ENCODE measurements at regions not wholly inside any gene's neighbourhood (a gene's known extent, or its start where the extent isn't known, plus 50 kb on each side); places are given as distances from the start of the nearest gene placed in this dataset.

- CTCF ChIA-PET = interaction anchor here (0.9 kb wide), 1 partner anchor 15 kb away, joined by 3 read pairs; no protein-coding TSS in a partner anchor
- Mint-ChIP-seq H3K9me3 (ENCODE audit: insufficient read depth) (peaks cover 3% of the 10 kb centered on the region), H3K4me1 (ENCODE audit: low read depth) (no peaks in the 10 kb centered on the region), H3K36me3 (ENCODE audit: low read depth) (no peaks in the 10 kb centered on the region), H3K4me3 (no peak overlapping the region), H3K27ac (no peak overlapping the region), H3K27me3 (ENCODE audit: low read depth) (no peaks in the 10 kb centered on the region)
- DNase-seq (no peak), ATAC-seq (no peak)
- POLR2A ChIA-PET = no interaction called here
Measured at GRCh38 chr10:129310881-129311280, 156.2 kb upstream of the MGMT start.

DNA sequence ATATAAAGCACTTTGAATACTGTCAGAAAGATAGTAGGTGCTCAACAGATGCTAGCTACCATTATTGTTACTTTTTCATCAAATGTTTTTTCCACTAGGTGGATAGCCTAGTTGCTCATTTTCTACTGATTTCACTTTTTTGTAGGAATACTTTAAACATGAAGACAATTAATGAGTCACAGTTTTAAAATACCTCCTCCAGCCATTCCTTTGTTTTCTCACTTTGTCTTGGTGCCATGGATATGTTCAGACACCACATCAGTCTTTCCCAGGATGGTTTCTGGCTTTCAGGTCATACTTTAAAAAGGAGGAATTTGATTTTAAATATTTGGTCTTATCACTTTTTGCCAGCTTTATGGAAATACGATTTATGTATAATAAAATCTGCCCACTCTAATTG, 147.1 kb upstream of the MGMT start:
- CTCF ChIA-PET = no interaction called here
- Mint-ChIP-seq H3K36me3 (ENCODE audit: low read depth) (no peaks in the 10 kb centered on the region), H3K27ac (no peak overlapping the region), H3K4me3 (no peak overlapping the region), H3K4me1 (ENCODE audit: low read depth) (no peaks in the 10 kb centered on the region), H3K9me3 (ENCODE audit: insufficient read depth) (peaks cover 6% of the 10 kb centered on the region), H3K27me3 (ENCODE audit: low read depth) (no peaks in the 10 kb centered on the region)
- POLR2A ChIA-PET = interaction anchor here (0.6 kb wide), 1 partner anchor 388 kb away, joined by 3 read pairs; no protein-coding TSS in a partner anchor
- ATAC-seq = no peak
- no peak for DNase-seq

DNA sequence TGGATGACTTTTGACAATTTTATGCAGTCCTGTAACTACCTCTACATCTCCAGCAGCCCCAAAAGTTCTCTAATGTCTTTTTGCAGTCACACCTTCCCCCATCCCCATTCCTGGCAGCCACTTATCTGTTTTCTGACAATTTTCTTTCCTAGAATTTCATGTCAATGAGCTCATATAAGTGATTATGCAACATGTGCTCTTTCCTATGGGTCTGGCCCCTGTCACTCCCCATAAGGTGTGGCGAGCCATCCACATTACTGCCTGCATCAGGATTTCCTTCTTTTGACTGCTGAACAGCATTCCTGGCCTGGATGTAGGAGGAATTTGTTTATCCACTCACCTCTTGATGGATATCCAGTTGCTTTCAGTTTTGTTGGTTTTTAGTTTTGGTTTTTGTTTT, 146.7 kb upstream of the MGMT start:
- ChIA-PET POLR2A (interaction anchor here (0.6 kb wide), 1 partner anchor 388 kb away, joined by 3 read pairs; no protein-coding TSS in a partner anchor), CTCF (no interaction called here)
- DNase-seq = no peak
- H3K4me3 Mint-ChIP-seq = no peak overlapping the region
- H3K36me3 Mint-ChIP-seq (ENCODE audit: low read depth) = no peaks in the 10 kb centered on the region
- H3K27me3 Mint-ChIP-seq (ENCODE audit: low read depth) = no peaks in the 10 kb centered on the region
- H3K4me1 Mint-ChIP-seq (ENCODE audit: low read depth) = no peaks in the 10 kb centered on the region
- no peak for ATAC-seq
- peaks cover 6% of the 10 kb centered on the region for H3K9me3 Mint-ChIP-seq (ENCODE audit: insufficient read depth)
- H3K27ac Mint-ChIP-seq = no peak overlapping the region

DNA sequence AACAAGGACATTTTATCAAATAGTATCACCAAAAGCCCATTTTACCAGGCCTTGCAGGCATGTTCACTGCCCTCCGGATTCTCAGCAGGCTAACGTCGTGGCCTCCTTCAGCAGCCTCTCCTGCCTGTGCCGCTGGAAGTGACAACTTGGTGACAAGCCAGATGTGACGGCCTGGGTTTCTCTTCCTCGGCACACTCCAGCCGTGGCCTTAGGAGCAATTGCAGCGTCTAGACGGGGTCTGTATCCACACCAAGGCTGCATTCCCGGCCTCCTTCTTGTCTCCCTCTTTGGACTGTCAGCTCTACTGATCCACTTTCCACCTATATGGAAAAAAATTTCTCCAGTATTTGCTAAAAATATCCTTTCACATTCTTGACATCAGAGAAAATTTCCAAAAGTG, 145.3 kb upstream of the MGMT start:
- Mint-ChIP-seq H3K36me3 (ENCODE audit: low read depth) (no peaks in the 10 kb centered on the region), H3K9me3 (ENCODE audit: insufficient read depth) (no peaks in the 10 kb centered on the region), H3K27me3 (ENCODE audit: low read depth) (no peaks in the 10 kb centered on the region), H3K4me3 (no peak overlapping the region), H3K27ac (no peak overlapping the region), H3K4me1 (ENCODE audit: low read depth) (no peaks in the 10 kb centered on the region)
- CTCF ChIA-PET = no interaction called here
- ATAC-seq (no peak), DNase-seq (no peak)
- POLR2A ChIA-PET = no interaction called here

GRCh38 chr10:129322933-129323820, 143.9 kb upstream of the MGMT start:
- CTCF ChIA-PET = no interaction called here
- no peaks in the 10 kb centered on the region for H3K9me3 Mint-ChIP-seq (ENCODE audit: insufficient read depth)
- no peaks in the 10 kb centered on the region for H3K4me1 Mint-ChIP-seq (ENCODE audit: low read depth)
- no peak overlapping the region for H3K4me3 Mint-ChIP-seq
- H3K27ac Mint-ChIP-seq = no peak overlapping the region
- DNase-seq (no peak), ATAC-seq (no peak)
- H3K27me3 Mint-ChIP-seq (ENCODE audit: low read depth) = no peaks in the 10 kb centered on the region
- H3K36me3 Mint-ChIP-seq (ENCODE audit: low read depth) = no peaks in the 10 kb centered on the region
- POLR2A ChIA-PET = no interaction called here

DNA sequence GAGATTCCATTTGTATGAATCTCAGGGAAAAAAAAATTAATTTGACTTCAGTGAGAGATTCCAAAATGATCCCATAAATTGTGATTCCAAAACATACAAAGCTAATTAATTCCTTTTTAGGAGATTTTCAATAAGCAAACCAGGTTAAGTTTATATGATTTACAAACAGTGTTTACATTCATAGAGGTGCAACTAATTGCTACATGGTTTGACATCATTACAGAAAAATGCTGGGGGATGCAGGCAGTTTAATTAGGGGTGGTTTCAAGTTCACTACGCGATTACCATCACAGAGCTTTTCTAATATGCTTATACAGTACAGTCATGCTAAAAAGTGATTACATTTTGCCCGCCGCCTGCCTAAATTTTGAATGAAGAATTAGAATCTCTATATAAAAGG, 143.2 kb upstream of the MGMT start:
- CTCF ChIA-PET = no interaction called here
- no peak for DNase-seq

GRCh38 chr10:129325893-129326292, 141.1 kb upstream of the MGMT start:
- no peak for ATAC-seq
- Mint-ChIP-seq H3K36me3 (ENCODE audit: low read depth) (no peaks in the 10 kb centered on the region), H3K27ac (no peak overlapping the region), H3K27me3 (ENCODE audit: low read depth) (no peaks in the 10 kb centered on the region), H3K4me1 (ENCODE audit: low read depth) (no peaks in the 10 kb centered on the region), H3K4me3 (no peak overlapping the region), H3K9me3 (ENCODE audit: insufficient read depth) (no peaks in the 10 kb centered on the region)
- POLR2A ChIA-PET = no interaction called here
- no peak for DNase-seq
- CTCF ChIA-PET = interaction anchor here (0.9 kb wide), 1 partner anchor 16 kb away, joined by 3 read pairs; no protein-coding TSS in a partner anchor

More for the DNA sequence above, 143.2 kb upstream of the MGMT start:
- H3K27me3 Mint-ChIP-seq (ENCODE audit: low read depth) = no peaks in the 10 kb centered on the region
- POLR2A ChIA-PET = no interaction called here
- H3K4me3 Mint-ChIP-seq = no peak overlapping the region
- ATAC-seq = no peak
- no peak overlapping the region for H3K27ac Mint-ChIP-seq
- no peaks in the 10 kb centered on the region for H3K4me1 Mint-ChIP-seq (ENCODE audit: low read depth)
- no peaks in the 10 kb centered on the region for H3K36me3 Mint-ChIP-seq (ENCODE audit: low read depth)
- H3K9me3 Mint-ChIP-seq (ENCODE audit: insufficient read depth) = no peaks in the 10 kb centered on the region

DNA sequence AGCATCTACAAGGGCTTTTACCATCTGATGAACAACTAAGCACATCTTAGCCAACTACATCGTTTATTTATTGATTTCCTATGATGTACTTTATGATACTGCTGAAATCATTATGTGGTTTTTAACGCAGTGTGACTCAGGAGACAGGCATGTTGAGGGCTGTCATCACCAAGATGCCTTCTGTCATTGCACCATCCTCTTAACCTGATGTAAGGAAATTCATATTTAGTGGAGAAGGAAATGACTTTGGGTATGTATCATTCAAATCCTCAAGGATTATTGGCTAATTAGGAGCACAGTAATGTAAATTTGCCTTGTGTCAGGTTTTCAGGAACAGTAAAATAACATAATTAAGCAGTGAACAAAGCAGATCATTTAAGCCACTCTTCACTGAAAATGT, 138.5 kb upstream of the MGMT start:
- Mint-ChIP-seq H3K4me1 (ENCODE audit: low read depth) (no peaks in the 10 kb centered on the region), H3K27me3 (ENCODE audit: low read depth) (no peaks in the 10 kb centered on the region), H3K4me3 (no peak overlapping the region), H3K27ac (no peak overlapping the region), H3K36me3 (ENCODE audit: low read depth) (no peaks in the 10 kb centered on the region), H3K9me3 (ENCODE audit: insufficient read depth) (no peaks in the 10 kb centered on the region)
- CTCF ChIA-PET = no interaction called here
- no peak for ATAC-seq
- no peak for DNase-seq
- POLR2A ChIA-PET = no interaction called here

GRCh38 chr10:129329385-129330055, 137.5 kb upstream of the MGMT start:
- H3K36me3 Mint-ChIP-seq (ENCODE audit: low read depth) = no peaks in the 10 kb centered on the region
- H3K4me1 Mint-ChIP-seq (ENCODE audit: low read depth) = no peaks in the 10 kb centered on the region
- DNase-seq (no peak), ATAC-seq (no peak)
- no peak overlapping the region for H3K27ac Mint-ChIP-seq
- no peaks in the 10 kb centered on the region for H3K27me3 Mint-ChIP-seq (ENCODE audit: low read depth)
- ChIA-PET POLR2A (no interaction called here), CTCF (interaction anchor here (1.9 kb wide), 1 partner anchor 298 kb away, joined by 7 read pairs; no protein-coding TSS in a partner anchor)
- H3K9me3 Mint-ChIP-seq (ENCODE audit: insufficient read depth) = no peaks in the 10 kb centered on the region
- H3K4me3 Mint-ChIP-seq = no peak overlapping the region

DNA sequence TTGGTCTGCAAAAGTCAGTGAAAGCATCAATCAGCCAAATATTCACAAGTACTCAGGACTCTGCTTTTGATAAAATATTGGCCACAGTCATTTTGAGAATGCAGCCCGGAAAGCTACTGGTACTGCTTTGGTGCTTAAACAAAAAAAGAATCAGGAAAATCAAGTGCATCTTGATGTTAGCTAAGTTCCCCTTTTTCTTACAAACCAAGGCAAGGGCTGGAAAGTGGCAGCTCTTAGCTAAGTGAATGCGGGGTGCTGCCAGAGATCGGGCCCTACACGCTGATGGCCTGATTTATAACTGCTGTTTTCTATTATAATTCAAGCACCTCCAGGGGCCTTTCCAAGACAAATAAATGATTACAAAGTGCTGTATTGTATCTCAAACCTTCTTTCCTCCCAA, 136.8 kb upstream of the MGMT start:
- Mint-ChIP-seq H3K36me3 (ENCODE audit: low read depth) (no peaks in the 10 kb centered on the region), H3K4me1 (ENCODE audit: low read depth) (no peaks in the 10 kb centered on the region), H3K9me3 (ENCODE audit: insufficient read depth) (no peaks in the 10 kb centered on the region), H3K27ac (no peak overlapping the region), H3K27me3 (ENCODE audit: low read depth) (no peaks in the 10 kb centered on the region), H3K4me3 (no peak overlapping the region)
- DNase-seq (no peak), ATAC-seq (no peak)
- CTCF ChIA-PET = interaction anchor here (1.9 kb wide), 1 partner anchor 299 kb away, joined by 7 read pairs; no protein-coding TSS in a partner anchor
- POLR2A ChIA-PET = no interaction called here

DNA sequence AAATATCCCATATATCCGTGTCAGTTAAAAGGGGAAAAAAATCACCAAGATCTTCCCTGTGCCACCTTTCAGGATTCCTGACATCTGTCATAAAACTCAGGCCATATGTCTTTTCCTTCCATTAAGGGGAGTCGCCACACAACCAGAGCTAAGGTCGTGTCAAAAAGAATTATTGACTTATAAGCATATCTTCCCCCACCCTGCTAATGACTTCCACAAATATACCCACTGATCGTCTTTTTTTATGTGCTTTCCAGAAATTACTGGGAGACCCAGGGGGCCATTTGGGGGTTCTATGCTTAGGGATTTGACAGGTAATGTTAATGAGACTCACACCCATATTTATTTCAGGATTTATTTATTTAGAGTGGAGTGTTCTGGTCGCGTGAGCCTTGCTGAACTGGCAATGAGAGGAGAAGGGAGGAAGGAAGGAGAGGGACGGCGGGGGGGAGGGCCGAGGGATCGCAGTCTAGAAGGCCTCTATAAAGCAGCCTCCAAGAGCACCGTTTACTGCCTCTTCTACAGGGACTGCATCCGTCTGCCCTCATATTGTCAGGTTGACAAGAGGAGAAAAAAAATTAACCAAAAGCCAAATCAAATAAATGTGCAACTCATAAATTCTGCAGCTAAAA, 135.7 kb upstream of the MGMT start:
- no peak for DNase-seq
- POLR2A ChIA-PET = no interaction called here
- H3K4me3 Mint-ChIP-seq = no peak overlapping the region

GRCh38 chr10:129331839-129332220, 135.2 kb upstream of the MGMT start:
- Mint-ChIP-seq H3K4me3 (no peak overlapping the region), H3K36me3 (ENCODE audit: low read depth) (no peaks in the 10 kb centered on the region), H3K4me1 (ENCODE audit: low read depth) (no peaks in the 10 kb centered on the region), H3K27me3 (ENCODE audit: low read depth) (no peaks in the 10 kb centered on the region), H3K27ac (no peak overlapping the region), H3K9me3 (ENCODE audit: insufficient read depth) (no peaks in the 10 kb centered on the region)
- DNase-seq (no peak), ATAC-seq (no peak)
- CTCF ChIA-PET = interaction anchor here (0.7 to 2.1 kb wide), 5 partner anchors 291 to 304 kb away, joined by 3 to 20 read pairs (median 9); no protein-coding TSS in a partner anchor
- POLR2A ChIA-PET = no interaction called here

More for the DNA sequence above, 135.7 kb upstream of the MGMT start:
- Mint-ChIP-seq H3K4me1 (ENCODE audit: low read depth) (no peaks in the 10 kb centered on the region), H3K36me3 (ENCODE audit: low read depth) (no peaks in the 10 kb centered on the region), H3K27me3 (ENCODE audit: low read depth) (no peaks in the 10 kb centered on the region), H3K27ac (no peak overlapping the region), H3K9me3 (ENCODE audit: insufficient read depth) (no peaks in the 10 kb centered on the region)
- ATAC-seq = no peak
- CTCF ChIA-PET = interaction anchor here (1.1 to 1.9 kb wide), 3 partner anchors 291 to 300 kb away, joined by 3 to 20 read pairs (median 13); no protein-coding TSS in a partner anchor
